ENCODE measurements at regions not wholly inside any gene's neighbourhood (a gene's known extent, or its start where the extent isn't known, plus 50 kb on each side); places are given as distances from the start of the nearest gene placed in this dataset.

GRCh38 chr7:88495881-88496725, 189.4 kb upstream of the STEAP4 start:
- DNase-seq = no peak

DNA sequence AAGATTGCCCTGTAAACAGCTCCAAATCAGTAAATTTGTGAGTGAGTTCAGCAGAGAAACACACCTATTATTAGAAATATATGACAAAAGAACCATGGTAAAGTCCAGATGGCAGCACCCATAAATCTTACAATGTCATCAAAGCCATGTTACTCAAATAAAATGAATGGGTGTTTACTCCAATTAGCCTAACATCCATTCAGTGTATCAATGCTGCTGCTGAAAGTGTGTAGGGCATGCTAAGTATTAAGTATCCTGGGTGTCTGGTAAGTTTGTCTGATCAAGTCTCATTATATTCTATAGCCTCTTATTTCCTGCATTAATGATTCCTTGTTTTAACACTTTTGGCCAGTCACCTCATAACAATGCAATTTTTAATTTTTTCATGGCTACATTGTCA, 185.5 kb upstream of the STEAP4 start:
- DNase-seq = peak in 1 of 2 experiments; percentile 22

DNA sequence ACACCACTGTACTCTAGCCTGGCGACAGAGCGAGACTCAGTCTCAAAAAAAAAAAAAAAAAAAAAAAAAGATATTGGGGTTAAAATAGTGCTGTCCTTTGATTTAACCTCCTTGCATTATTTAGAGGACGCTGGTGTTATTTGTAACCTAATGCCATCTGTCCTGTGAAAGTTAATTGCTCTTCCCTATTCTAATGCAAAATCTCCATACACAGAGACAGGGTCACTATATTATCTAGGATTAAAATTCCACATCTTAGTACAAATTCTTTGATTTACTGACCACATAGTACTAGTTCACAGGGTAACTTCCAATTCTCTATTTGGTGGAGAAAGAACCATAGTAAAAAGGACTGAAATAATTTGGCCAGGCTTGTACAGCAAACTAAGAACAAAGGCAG, 184.2 kb upstream of the STEAP4 start:
- no peak for DNase-seq

DNA sequence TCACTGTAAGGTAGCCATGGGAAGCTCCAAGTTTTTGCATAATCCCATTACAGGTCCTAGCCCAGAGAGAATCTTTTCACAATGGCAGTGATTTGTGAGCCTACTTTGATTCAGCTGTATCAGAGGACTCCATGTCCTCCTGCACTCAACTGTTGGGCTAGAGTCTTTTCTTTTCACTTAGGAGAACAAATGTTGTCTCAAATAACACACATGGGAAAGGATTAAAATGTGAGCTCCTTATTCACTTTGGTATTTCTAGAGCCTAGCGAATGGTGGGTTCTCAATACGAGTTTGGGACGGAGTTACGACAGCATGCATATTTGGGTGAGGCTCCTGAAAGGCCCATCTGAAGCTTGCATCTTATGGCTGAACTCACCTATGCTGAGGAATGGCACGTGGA, 183.5 kb upstream of the STEAP4 start:
- no peak for DNase-seq

DNA sequence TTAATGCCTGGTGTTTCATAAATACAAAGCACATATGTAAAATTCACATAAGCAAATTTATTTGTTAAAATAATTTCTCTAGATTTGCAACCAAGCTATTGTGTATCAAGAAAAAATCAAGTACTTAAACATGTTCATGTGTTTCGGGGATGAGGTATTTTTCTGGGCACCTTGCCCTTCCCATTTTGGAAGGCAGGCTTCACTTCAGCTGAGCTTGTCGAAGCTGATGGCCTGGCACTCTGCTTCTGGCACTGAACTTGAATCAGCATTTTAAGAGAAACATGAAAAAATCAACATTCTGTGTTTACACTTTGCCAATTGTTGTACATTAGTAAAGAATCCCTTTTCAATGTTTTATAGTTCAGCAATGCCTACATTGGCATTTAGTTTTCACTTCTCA, 179.1 kb upstream of the STEAP4 start:
- DNase-seq = peak; percentile 31 to 47

DNA sequence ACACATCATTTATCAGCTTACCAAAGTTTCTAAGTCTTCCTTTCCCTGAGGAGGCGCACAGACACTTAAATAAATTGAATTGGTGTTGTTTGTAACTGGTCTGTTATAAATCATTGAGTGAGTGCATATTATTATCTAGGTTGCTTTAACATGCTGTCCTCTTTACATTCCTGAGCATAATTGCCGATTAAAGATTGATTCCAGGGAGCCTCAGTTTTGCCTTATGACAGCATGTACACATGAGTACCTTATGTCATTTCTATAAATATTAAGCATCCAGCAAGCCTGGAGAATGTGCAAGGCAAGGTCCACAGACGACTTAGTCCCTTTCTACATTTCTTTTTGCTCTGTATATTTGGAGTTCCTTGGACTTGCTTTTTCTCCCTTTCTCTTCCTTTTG, 177.9 kb upstream of the STEAP4 start:
- DNase-seq = no peak

DNA sequence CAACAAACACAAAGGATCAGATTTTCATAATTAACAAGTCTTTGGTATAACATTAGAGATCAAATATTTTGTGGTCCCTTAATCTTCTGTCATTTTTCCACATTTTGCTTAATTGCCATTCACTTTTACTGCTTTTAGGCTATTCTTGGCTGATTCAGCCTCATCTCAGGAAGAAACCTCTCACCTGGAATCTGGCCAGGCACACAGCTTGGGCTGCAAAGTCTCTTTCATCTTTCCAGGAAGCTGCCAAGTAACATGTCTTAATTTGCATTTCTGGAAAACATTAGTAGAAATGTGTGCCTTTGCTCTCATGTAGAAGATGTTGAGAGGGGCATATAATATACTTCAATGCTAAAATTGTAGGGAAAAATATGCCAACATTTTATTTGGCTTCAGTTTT, 174.2 kb upstream of the STEAP4 start:
- peak; percentile 45 to 79 for DNase-seq

GRCh38 chr7:88480271-88480670, 173.6 kb upstream of the STEAP4 start:
- DNase-seq = peak in 1 of 2 experiments; percentile 7

GRCh38 chr7:88477976-88478375, 171.3 kb upstream of the STEAP4 start:
- peak in 1 of 2 experiments; percentile 7 for DNase-seq

- no peak for DNase-seq
Observed at GRCh38 chr7:88465600-88465999, 158.9 kb upstream of the STEAP4 start.

DNA sequence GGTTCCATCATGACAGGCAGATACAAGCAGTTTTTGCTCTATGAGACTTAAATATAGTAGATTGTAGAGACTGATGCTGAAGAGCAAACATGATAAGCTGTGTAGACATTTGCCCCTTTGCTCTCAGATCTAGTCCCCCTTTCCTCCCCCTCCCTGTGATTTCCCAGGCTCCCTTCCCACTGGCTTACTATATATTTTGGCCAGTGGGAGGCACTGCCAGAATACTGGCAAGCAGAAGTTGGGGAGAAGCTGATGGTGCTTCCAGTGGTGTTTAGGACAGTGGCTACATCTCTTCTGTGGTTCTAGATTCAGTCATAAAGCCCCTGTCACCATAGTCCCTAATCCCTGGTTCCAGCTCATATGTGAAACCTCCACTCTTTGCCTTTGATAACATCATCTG, 156.1 kb upstream of the STEAP4 start:
- DNase-seq = no peak

DNA sequence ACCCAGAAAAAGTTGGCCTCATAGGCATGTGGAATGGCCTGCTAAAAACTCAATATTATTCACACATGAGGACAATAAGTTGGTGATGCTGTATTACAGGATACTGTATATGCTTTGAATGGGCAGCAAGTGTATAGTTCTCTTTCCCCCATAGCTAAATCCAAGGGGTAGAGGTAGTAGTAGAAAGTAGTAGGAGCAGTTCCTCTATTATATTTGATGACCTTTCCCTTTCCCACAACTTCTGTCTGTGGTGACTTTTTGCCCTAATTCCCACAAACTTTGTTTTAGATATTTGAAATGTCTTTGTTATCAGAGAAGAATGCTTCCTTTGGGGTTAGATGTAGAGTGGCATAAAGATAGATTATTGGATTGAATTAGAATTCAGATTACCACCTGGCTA, 154.0 kb upstream of the STEAP4 start:
- DNase-seq = no peak

DNA sequence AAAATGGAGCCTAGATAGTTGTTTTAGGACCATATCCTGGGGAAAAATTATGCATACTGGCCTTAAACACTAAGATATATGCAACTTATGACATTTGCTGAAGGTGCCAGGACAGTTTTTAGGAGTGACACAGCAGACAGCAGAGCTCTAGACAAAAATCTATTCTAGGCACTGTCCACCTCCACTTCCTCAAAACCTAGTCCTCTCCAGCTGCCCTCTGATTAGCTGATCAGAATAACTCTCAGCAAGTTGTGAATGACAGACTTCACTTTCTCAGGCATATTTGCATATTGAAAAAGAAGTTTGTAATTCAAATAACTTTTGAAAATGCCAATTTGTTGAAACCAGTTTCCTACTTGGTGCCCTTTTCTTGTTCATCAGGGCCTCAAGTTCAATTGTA, 152.3 kb upstream of the STEAP4 start:
- no peak for DNase-seq

GRCh38 chr7:88458279-88458678, 151.6 kb upstream of the STEAP4 start:
- DNase-seq = no peak

GRCh38 chr7:88457320-88457719, 150.6 kb upstream of the STEAP4 start:
- no peak for DNase-seq

DNA sequence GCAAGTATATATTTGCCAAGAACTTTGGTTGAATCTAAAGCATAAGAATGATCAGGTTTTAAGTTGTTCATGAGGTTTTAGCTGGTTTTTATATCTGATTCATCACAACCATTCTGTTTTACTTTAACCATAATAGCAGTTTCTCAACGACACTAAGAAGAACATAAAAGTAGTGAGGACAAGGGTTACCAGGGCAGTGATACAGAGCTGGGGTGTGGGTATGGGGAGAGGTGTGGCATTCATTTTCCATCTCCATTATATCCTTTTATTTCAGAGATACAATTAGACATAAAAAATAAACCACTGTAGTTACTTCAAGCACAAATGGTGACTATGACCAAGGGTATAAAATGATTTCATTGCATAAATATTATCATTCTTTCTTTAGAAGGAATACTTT, 149.8 kb upstream of the STEAP4 start:
- no peak for DNase-seq

- no peak for DNase-seq
Observed at GRCh38 chr7:88455696-88456095, 149.0 kb upstream of the STEAP4 start.

- DNase-seq = no peak
Observed at GRCh38 chr7:88452646-88453045, 146.0 kb upstream of the STEAP4 start.

DNA sequence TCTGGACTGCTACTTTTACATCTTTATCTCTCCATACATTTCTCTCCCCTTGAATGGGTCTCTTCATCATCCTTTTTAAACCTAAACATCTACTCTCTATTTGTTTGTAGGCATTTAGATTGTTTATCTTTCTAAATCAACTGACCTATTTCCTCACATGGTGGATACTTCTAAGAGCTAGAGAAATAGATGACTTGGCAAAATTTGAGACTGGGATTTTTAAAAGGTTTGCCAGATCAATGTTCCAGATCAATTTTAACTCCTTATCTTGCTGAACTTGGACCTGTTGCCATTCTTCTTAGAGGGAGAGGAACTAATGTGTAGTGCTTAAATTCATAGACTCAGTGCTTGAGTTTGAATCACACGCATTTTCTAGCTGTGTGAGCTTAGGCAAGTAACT, 144.2 kb upstream of the STEAP4 start:
- DNase-seq = no peak

DNA sequence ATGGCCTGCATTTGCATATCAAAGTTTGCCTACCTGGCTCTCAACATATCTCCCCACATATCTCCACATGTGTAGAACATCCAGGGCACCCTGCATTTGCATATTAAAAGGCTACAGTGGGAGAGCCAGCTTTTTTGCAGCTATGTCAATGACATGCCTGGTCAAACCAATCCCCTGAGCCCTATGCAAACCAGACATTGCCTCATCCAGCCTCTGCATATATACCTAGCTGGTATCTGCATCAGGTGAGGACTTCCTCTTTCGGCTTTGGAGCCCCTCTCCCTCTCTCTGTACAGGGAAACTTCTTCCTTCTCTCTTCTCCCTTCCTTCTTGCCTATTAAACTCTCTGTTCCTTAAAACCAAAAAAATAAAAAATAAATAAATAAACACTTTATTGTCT, 142.7 kb upstream of the STEAP4 start:
- DNase-seq = no peak

- no peak for DNase-seq
Observed at GRCh38 chr7:88442413-88442812, 135.7 kb upstream of the STEAP4 start.

DNA sequence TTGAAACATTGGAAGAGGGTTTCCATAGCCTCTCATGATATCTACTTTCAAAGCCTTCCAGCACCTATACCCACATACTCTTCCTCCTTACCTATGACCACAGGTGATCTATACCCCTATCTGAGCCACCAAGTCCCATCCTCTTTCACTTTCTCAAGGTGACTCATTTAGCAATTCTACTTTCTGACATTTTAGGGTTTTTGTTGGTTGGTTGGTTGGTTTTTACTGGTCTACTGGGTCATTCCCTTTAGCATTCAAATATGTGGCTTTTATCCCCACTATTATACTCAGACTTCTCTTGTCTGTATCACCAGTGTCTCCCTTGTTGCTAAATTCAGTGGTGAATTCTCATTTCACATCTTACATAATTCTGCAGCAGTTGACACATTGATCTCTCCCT, 130.4 kb upstream of the STEAP4 start:
- no peak for DNase-seq

- DNase-seq = no peak
Observed at GRCh38 chr7:88432301-88432700, 125.6 kb upstream of the STEAP4 start.

DNA sequence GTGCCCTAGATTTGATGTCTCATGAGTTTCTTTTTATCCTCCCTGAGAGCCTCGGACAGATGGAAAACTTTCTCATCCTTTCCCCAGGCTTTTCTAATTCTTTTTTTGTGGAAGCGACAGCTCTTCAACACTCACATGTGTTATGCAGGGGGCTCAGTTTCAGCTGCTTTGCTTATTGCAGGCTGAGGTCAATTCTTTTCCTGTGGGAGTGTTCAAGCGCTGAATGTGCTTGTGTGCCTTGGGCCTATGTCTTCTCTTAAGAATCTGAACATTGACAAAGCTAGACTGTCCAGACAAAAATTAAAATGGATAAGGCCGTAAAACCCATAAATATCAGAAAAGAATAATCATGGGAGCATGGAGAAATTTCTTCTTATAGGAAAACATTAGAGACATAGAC, 125.2 kb upstream of the STEAP4 start:
- no peak for DNase-seq

- DNase-seq = no peak
Observed at GRCh38 chr7:88429382-88429781, 122.7 kb upstream of the STEAP4 start.
